Activated T-cell treated with anti-CD3 and anti-CD28 coated beads for 4 hours (primary cell): ENCODE measurements at regions not wholly inside any gene's neighbourhood (a gene's known extent, or its start where the extent isn't known, plus 50 kb on each side); places are given as distances from the start of the nearest gene placed in this dataset.

Source experiments
- DNase-seq: peaks from one replicate; pipeline ENCODE4 v3.0.0-alpha.2; 2020

GRCh38 chr2:121969766-121970639 lies 214.6 kb downstream of the TSN start:
- DNase-seq: no peak

DNA sequence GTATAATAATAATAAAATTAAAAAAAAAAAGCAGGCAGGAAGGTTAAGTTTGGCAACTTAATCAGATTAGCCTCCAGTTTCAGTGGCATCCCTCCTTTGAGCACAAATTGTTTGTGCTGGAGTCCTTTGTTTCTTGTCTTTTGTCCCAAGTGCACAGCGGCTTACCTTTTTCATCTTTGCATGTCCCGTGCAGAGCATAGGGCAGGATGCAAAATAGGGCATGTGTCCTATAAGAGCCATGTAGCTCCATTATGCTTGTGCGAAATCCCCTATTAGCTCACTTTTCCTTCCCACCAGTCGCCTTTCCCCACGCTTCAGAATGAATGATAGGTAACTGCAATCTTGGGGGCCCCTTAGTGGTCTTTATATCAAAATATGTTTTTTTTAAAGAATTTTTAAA lies 216.8 kb downstream of the TSN start:
- no peak for DNase-seq

GRCh38 chr2:121974897-121975661 lies 219.6 kb downstream of the TSN start:
- DNase-seq: peak; percentile 19

- DNase-seq: no peak
Observed at GRCh38 chr2:121976926-121977325, 221.5 kb downstream of the TSN start.

GRCh38 chr2:121977326-121977725 lies 221.9 kb downstream of the TSN start:
- DNase-seq: no peak

DNA sequence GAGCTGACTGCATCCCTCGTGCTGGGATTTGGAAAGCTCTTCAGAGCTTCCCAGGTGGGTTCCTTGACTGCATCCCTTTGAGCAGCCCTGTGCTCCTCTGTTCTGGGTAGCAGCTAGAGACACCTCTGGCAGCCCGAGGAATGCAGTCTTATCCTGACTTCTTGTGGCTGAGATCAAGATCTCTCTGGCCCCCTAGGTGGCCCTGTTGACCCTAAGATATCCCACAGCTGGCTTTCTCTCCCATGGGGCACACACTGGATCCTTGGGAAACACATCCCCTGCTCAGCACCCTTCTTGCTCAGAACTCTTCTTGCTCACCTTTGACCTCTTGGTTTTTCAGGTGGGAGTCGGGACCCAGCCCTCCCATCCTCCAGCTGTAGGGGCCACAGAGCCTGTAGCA lies 237.2 kb downstream of the TSN start:
- no peak for DNase-seq

DNA sequence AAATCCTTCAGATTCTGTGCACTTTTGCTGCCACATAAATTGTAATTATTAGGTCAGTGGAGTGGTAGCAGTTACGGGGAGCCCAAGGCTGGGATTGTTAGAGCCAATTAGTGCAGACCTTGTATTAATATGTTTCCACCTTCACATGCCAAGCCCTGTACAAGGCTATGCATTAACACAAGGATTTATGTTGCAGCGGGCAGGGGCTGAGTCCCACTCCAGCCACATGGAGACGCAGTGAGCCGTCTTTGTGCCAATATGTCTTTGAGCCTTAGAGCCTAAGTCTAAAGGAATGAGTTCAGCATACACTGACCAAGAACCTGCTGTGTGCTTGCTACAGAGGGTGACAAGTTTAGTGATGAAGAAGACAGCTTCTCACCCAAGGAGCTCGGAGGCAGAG lies 238.2 kb downstream of the TSN start:
- DNase-seq: no peak

- DNase-seq: no peak
Observed at GRCh38 chr2:121994238-121995206, 239.1 kb downstream of the TSN start.

GRCh38 chr2:121998751-121999150 lies 243.3 kb downstream of the TSN start:
- DNase-seq: no peak

GRCh38 chr2:121999264-121999663 lies 243.8 kb downstream of the TSN start:
- DNase-seq: no peak

GRCh38 chr2:122000556-122001340 lies 245.3 kb downstream of the TSN start:
- DNase-seq: no peak

DNA sequence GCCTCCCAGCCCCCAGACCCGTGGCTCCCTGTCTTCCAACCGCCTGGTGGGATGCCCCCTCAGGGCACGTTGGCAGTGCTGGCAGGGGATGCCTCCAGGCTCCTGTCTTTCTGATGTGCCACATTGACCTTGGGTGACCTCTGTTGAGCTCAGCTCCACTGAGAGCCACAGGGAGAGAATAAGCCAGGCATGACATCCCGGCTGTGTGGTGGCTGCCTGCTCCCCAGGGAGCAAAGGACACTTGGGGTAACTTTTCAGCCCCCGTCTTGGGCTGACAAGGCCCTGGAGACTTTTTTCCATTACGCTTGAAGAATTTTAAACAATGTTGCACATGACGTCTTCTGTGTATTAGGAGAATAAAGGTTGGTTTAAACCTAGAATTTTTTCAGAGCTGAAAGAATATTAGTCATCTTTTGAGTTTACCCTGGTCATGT lies 246.0 kb downstream of the TSN start:
- no peak for DNase-seq

DNA sequence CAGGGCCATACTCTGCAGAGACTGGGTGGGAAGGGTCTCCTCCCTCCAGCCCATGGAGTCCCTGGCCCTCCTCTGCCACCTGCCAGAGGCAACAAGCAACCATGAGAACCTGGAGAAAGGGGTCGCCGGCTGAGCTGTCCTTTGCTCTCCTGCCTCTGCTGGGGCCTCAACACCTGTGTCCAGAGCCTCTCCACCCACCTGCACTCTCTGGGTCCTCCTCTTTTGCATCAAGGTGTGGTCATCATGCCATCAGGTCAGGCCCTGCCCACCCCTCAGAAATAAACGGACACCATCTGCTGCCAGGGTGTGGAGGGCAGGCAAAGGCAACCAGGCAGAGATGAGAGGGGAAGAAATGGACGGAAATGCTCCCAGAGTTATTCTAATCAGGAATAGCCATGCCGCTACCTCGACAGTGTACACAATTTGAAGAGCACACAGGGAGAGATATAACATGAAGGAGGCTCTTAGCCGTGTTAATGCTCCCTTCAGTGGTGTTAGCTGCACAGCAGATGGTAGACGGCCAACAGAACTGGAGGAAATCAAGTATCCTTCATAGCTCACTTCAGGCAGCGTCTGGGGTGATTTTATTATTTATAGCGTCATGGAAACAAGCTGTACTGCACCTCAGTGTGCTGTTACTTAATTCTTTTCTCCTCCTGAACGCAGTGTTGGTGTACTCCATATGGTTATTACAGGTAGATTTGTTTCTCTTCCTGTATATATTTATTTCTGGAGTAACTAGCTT lies 247.9 kb downstream of the TSN start:
- no peak for DNase-seq

- DNase-seq: no peak
Observed at GRCh38 chr2:122007126-122007525, 251.7 kb downstream of the TSN start.

- no peak for DNase-seq
Observed at GRCh38 chr2:122007577-122007976, 252.1 kb downstream of the TSN start.

DNA sequence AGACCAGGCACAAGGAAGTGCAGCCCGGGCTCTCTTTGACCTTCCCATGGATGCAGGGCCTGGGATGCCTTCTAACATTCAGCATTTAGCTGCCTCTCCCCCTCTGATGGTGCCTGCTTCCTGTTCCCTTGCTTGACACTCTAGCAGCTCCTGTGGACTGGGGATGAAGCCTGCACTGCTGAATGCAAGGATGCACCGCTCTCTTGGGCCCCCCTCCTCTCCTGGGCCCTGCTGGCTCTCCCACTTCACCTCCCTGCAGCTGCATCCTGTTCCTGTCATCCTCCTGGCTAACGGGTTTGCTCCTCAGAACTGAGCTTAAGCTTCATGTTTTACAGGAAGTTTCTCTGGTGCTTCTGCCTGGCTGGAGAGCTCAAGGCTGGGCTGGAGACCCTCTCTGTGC lies 254.1 kb downstream of the TSN start:
- no peak for DNase-seq

- no peak for DNase-seq
Observed at GRCh38 chr2:122011493-122012270, 256.2 kb downstream of the TSN start.

GRCh38 chr2:122018736-122019135 lies 263.3 kb downstream of the TSN start:
- no peak for DNase-seq

DNA sequence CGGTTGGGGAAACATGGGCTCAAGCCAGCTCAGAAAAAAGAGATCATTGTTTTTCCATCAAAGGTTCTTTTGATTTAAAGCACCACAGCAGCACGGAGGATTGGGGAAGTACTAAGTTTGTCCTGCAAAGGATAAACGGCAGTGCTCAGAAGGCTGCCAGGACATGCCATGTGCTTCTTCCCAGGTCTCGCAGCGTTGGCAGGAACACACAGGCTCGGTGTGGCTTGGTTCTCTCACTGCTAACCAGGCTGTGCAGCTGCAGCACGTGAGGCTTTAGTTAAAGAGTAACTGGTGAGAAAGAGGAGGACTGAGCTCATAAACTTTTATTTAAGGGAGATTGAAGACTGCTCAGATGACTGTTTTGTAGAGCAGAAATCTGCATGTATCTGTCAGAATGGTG lies 264.3 kb downstream of the TSN start:
- DNase-seq: no peak

DNA sequence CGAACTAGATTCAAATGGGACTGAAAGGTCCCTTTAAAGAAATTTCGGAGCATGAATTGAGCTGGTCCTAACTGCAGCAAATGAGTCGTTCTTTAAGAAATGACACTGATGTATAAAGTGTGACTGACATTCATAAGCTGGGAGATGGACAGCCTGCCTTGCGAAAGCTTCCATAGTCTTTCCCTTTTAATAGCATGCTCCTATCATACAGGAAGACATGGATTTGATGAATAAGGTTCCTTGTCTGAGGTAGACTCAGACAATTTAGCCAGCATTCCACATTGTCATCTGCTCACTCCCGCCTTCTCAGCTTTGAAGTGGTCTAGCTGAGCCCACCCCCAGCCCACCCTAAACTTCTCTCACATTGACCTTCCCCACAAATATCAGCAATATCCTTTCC lies 264.9 kb downstream of the TSN start:
- DNase-seq: no peak

DNA sequence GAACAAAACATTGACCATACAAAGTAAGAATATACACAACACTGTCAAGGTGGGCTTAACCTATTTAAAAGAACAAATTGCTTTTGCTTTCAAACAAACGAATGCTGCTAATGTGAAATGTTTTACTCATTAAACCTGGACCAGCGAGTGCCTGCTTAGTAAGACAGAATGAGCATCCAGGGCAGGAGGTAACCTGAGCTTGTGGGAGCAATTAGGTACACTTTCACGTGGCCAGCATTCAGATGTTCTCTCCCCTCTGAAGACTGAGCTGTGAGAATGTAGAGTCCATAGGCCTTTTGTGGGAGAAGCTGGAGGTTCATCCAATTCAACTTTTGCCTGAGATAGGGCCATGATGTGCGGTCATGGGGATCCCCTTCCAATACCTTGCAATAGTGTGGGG lies 266.5 kb downstream of the TSN start:
- DNase-seq: no peak
